ENCODE measurements at regions not wholly inside any gene's neighbourhood (a gene's known extent, or its start where the extent isn't known, plus 50 kb on each side); places are given as distances from the start of the nearest gene placed in this dataset.

- no peak for TF ChIP-seq RBBP5 (IDR thresholded peaks at IDR 0.05; ENCODE audit: borderline replicate concordance, low read depth, low read length)
- no peak for TF ChIP-seq RAD21 (IDR thresholded peaks at IDR 0.05 in 1 of 2, conservative IDR thresholded peaks at IDR 0.05 in 1 of 2; ENCODE audit: low read depth in 2 of 2, low read length in 2 of 2)
- TF ChIP-seq, protein P1, sequence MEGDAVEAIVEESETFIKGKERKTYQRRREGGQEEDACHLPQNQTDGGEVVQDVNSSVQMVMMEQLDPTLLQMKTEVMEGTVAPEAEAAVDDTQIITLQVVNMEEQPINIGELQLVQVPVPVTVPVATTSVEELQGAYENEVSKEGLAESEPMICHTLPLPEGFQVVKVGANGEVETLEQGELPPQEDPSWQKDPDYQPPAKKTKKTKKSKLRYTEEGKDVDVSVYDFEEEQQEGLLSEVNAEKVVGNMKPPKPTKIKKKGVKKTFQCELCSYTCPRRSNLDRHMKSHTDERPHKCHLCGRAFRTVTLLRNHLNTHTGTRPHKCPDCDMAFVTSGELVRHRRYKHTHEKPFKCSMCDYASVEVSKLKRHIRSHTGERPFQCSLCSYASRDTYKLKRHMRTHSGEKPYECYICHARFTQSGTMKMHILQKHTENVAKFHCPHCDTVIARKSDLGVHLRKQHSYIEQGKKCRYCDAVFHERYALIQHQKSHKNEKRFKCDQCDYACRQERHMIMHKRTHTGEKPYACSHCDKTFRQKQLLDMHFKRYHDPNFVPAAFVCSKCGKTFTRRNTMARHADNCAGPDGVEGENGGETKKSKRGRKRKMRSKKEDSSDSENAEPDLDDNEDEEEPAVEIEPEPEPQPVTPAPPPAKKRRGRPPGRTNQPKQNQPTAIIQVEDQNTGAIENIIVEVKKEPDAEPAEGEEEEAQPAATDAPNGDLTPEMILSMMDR (IDR thresholded peaks at IDR 0.05; ENCODE audit: control extremely low read depth in 1 of 3, insufficient read depth in 1 of 3, low read depth in 1 of 3, low read length in 3 of 3), result no peak
- no peak for TF ChIP-seq YY1 (IDR thresholded peaks at IDR 0.05; ENCODE audit: low read depth, low read length)
- no peak for TF ChIP-seq POLR2A (IDR thresholded peaks at IDR 0.05; ENCODE audit: control extremely low read depth in 1 of 2, low read depth in 2 of 2, low read length in 2 of 2)
- TF ChIP-seq, protein P2, sequence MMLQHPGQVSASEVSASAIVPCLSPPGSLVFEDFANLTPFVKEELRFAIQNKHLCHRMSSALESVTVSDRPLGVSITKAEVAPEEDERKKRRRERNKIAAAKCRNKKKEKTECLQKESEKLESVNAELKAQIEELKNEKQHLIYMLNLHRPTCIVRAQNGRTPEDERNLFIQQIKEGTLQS (IDR thresholded peaks at IDR 0.05; ENCODE audit: insufficient read depth, low read depth, low read length), result no peak
Observed at GRCh38 chr11:35073691-35074419, 65.1 kb upstream of the CD44 start.
